SU-DHL-6 (cell line): ENCODE measurements at regions not wholly inside any gene's neighbourhood (a gene's known extent, or its start where the extent isn't known, plus 50 kb on each side); places are given as distances from the start of the nearest gene placed in this dataset.

Source experiments
- EZH2phosphoT487 ChIP-seq: fragments of 200-600 bp; sonication (generic), shearing (Covaris generic); conservative IDR thresholded peaks from 2 replicates; pipeline ENCODE4 v1.6.1; 2018; ENCODE audit warnings: mild to moderate bottlenecking, antibody characterized with exemption, low read length, moderate library complexity, mixed read lengths
- TF ChIP-seq, protein P1 (sequence below): fragments of 200-600 bp; sonication (generic); IDR thresholded peaks from one replicate; pipeline ENCODE4 v1.5.1; 2017; ENCODE audit warnings: antibody characterized with exemption, mild to moderate bottlenecking, low read length, moderate library complexity; ENCODE audit not compliant: insufficient read depth, poor library complexity, severe bottlenecking

DNA sequence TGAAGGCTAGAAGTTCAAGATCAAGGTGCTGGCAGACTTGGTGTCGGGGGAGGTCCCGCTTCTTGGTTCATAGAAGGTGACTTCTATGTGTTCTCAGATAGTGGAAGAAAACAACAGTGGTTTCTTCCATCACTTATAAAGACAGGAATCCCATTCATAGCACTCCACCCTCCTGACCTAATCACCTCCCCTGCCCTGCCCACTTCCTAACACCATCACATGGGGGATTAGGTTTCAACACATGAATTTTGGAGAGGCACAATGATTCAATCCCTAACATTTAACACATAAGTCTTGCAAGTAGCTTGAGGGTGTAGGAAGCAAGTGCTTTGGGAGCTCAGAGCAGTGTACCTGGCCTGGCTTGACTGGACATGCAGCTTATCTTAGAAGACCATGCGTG, 142.8 kb upstream of the TSHZ3 start:
- TF ChIP-seq, protein P1, sequence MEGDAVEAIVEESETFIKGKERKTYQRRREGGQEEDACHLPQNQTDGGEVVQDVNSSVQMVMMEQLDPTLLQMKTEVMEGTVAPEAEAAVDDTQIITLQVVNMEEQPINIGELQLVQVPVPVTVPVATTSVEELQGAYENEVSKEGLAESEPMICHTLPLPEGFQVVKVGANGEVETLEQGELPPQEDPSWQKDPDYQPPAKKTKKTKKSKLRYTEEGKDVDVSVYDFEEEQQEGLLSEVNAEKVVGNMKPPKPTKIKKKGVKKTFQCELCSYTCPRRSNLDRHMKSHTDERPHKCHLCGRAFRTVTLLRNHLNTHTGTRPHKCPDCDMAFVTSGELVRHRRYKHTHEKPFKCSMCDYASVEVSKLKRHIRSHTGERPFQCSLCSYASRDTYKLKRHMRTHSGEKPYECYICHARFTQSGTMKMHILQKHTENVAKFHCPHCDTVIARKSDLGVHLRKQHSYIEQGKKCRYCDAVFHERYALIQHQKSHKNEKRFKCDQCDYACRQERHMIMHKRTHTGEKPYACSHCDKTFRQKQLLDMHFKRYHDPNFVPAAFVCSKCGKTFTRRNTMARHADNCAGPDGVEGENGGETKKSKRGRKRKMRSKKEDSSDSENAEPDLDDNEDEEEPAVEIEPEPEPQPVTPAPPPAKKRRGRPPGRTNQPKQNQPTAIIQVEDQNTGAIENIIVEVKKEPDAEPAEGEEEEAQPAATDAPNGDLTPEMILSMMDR: no peak
- no peak for TF ChIP-seq EZH2phosphoT487
